ENCODE measurements at regions not wholly inside any gene's neighbourhood (a gene's known extent, or its start where the extent isn't known, plus 50 kb on each side); places are given as distances from the start of the nearest gene placed in this dataset.

DNA sequence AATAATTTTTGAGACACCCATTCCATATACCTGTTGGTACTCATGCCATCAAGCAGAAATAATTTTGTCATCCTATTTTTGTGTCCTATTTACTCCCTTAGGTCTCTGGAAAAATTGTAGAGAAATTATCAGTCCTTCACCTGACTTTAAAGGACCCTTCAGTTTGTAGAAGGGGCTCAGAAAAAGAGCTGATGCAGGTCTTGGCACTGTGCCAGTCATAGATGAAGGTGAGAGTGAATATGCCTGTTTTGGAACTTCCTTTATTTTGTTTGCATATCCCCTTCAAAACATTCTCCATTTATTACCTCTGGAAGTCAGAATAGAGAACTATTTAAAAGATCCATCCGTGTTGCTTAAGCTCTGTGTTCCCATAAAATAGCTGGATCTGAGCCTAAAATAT, 321.0 kb upstream of the TPK1 start:
- no peak overlapping the region for H2AK5ac ChIP-seq (ENCODE audit: low read length)
- H2BK5ac ChIP-seq (ENCODE audit: low read depth, low read length, poor library complexity) = no peak overlapping the region
- H3K36me3 ChIP-seq (ENCODE audit: control insufficient read depth in 1 of 2, insufficient read depth in 2 of 2, low read length in 2 of 2) = no peaks in the 10 kb centered on the region
- no peaks in the 10 kb centered on the region for H3K27me3 ChIP-seq (ENCODE audit: insufficient read depth, low read length)
- H2BK120ac ChIP-seq (ENCODE audit: insufficient read depth, low read length, poor library complexity) = no peak overlapping the region
- DNase-seq = no peak
- H3K27ac ChIP-seq (ENCODE audit: low read depth, low read length) = no peak overlapping the region
- H4K12ac ChIP-seq (ENCODE audit: low read depth, low read length) = no peak overlapping the region
- no peak overlapping the region for H3K9ac ChIP-seq (ENCODE audit: low read length)
- H3K4ac ChIP-seq (ENCODE audit: low read depth, low read length) = no peak overlapping the region
- no CpG with 5 or more reads among the region's 1 CpG for WGBS (ENCODE audit: extremely low coverage, insufficient coverage, insufficient read length)
- no peak overlapping the region for H4K8ac ChIP-seq (ENCODE audit: low read depth, low read length)
- no peaks in the 10 kb centered on the region for H3K79me1 ChIP-seq (ENCODE audit: low read length)
- H2AFZ ChIP-seq (ENCODE audit: insufficient read depth, low read length, poor library complexity) = no peak overlapping the region
- H3K4me2 ChIP-seq (ENCODE audit: low read length) = no peak overlapping the region
- no peak overlapping the region for H3K14ac ChIP-seq (ENCODE audit: low read length)
- no peak overlapping the region for H2BK12ac ChIP-seq (ENCODE audit: low read length)
- no peaks in the 10 kb centered on the region for H3K79me2 ChIP-seq (ENCODE audit: control insufficient read depth, insufficient read depth, low read length, poor library complexity)
- no peak overlapping the region for H3K4me3 ChIP-seq (ENCODE audit: low read depth, low read length)
- no peak overlapping the region for H4K91ac ChIP-seq (ENCODE audit: low read depth, low read length)
- H3K9me3 ChIP-seq (ENCODE audit: insufficient read depth, low read depth, low read length) = no peaks in the 10 kb centered on the region
- no peaks in the 10 kb centered on the region for H3K4me1 ChIP-seq (ENCODE audit: control insufficient read depth in 1 of 2, insufficient read depth in 2 of 2, low read length in 2 of 2)
- no peak overlapping the region for H3K18ac ChIP-seq (ENCODE audit: low read length)
- H3K23ac ChIP-seq (ENCODE audit: low read length) = no peak overlapping the region

DNA sequence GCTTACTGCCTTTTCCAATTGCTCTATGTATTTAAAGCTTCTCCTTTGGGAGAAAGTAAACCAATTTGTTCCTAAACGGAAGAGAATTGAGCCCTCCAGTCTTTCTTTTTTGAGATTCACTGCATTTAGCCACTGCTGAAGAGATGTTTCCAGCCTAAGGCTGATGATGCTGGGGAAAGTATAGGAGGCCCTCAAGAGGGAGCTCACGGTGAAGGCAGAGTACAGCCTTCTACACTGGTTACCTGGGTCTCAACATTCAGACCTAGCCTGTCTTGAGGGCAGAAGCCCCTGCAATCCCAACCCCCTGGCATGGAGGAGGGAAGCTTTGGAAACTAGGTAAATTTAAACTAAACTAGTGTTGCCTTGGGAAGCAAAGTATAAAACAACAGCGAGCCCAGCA, 316.7 kb upstream of the TPK1 start:
- no peaks in the 10 kb centered on the region for H3K79me2 ChIP-seq (ENCODE audit: control insufficient read depth, insufficient read depth, low read length, poor library complexity)
- no peak overlapping the region for H3K9ac ChIP-seq (ENCODE audit: low read length)
- H2BK120ac ChIP-seq (ENCODE audit: insufficient read depth, low read length, poor library complexity) = no peak overlapping the region
- no peaks in the 10 kb centered on the region for H3K4me1 ChIP-seq (ENCODE audit: control insufficient read depth in 1 of 2, insufficient read depth in 2 of 2, low read length in 2 of 2)
- whole genome bisulfite sequencing (ENCODE audit: extremely low coverage, insufficient coverage, insufficient read length) = no CpG with 5 or more reads among the region's 3 CpGs
- no peaks in the 10 kb centered on the region for H3K27me3 ChIP-seq (ENCODE audit: insufficient read depth, low read length)
- DNase-seq = no peak
- H3K18ac ChIP-seq (ENCODE audit: low read length) = no peak overlapping the region
- no peaks in the 10 kb centered on the region for H3K79me1 ChIP-seq (ENCODE audit: low read length)
- no peak overlapping the region for H3K23ac ChIP-seq (ENCODE audit: low read length)
- H4K8ac ChIP-seq (ENCODE audit: low read depth, low read length) = no peak overlapping the region
- no peaks in the 10 kb centered on the region for H3K36me3 ChIP-seq (ENCODE audit: control insufficient read depth in 1 of 2, insufficient read depth in 2 of 2, low read length in 2 of 2)
- H2AFZ ChIP-seq (ENCODE audit: insufficient read depth, low read length, poor library complexity) = no peak overlapping the region
- no peak overlapping the region for H4K12ac ChIP-seq (ENCODE audit: low read depth, low read length)
- no peak overlapping the region for H3K4me3 ChIP-seq (ENCODE audit: low read depth, low read length)
- no peak overlapping the region for H2BK5ac ChIP-seq (ENCODE audit: low read depth, low read length, poor library complexity)
- H3K4me2 ChIP-seq (ENCODE audit: low read length) = no peak overlapping the region
- H3K14ac ChIP-seq (ENCODE audit: low read length) = no peak overlapping the region
- H3K27ac ChIP-seq (ENCODE audit: low read depth, low read length) = no peak overlapping the region
- no peak overlapping the region for H3K4ac ChIP-seq (ENCODE audit: low read depth, low read length)
- no peak overlapping the region for H2BK12ac ChIP-seq (ENCODE audit: low read length)
- H4K91ac ChIP-seq (ENCODE audit: low read depth, low read length) = no peak overlapping the region
- H2AK5ac ChIP-seq (ENCODE audit: low read length) = no peak overlapping the region
- no peaks in the 10 kb centered on the region for H3K9me3 ChIP-seq (ENCODE audit: insufficient read depth, low read depth, low read length)

DNA sequence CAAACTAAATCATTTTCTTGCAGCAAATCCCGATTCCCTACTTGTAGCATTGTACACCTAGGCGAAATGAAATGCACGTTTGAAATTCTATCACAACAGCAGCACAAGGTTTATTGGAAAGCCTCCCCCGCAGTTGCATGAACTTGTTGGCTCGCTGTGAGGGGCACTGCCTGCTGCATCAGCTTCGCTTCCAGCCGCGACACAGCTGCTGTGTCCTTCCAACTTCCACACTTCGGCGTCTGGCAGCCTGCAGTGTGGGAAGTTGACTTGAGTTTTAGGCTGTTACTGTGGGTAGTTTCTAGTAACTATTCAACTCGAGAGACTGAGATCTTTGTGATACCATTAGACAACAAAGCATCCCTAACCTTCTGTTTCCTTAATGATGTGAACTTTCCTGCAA, 315.8 kb upstream of the TPK1 start:
- Histone ChIP-seq H3K9ac (ENCODE audit: low read length) (no peak overlapping the region), H2BK12ac (ENCODE audit: low read length) (no peak overlapping the region), H4K8ac (ENCODE audit: low read depth, low read length) (no peak overlapping the region), H3K18ac (ENCODE audit: low read length) (no peak overlapping the region), H4K91ac (ENCODE audit: low read depth, low read length) (no peak overlapping the region), H3K27me3 (ENCODE audit: insufficient read depth, low read length) (no peaks in the 10 kb centered on the region), H3K36me3 (ENCODE audit: control insufficient read depth in 1 of 2, insufficient read depth in 2 of 2, low read length in 2 of 2) (no peaks in the 10 kb centered on the region), H2BK120ac (ENCODE audit: insufficient read depth, low read length, poor library complexity) (no peak overlapping the region), H2BK5ac (ENCODE audit: low read depth, low read length, poor library complexity) (no peak overlapping the region), H3K9me3 (ENCODE audit: insufficient read depth, low read depth, low read length) (no peaks in the 10 kb centered on the region), H3K27ac (ENCODE audit: low read depth, low read length) (no peak overlapping the region), H3K4ac (ENCODE audit: low read depth, low read length) (no peak overlapping the region), H3K4me3 (ENCODE audit: low read depth, low read length) (no peak overlapping the region), H3K4me2 (ENCODE audit: low read length) (no peak overlapping the region), H3K4me1 (ENCODE audit: control insufficient read depth in 1 of 2, insufficient read depth in 2 of 2, low read length in 2 of 2) (no peaks in the 10 kb centered on the region), H3K23ac (ENCODE audit: low read length) (no peak overlapping the region), H4K12ac (ENCODE audit: low read depth, low read length) (no peak overlapping the region), H2AFZ (ENCODE audit: insufficient read depth, low read length, poor library complexity) (no peak overlapping the region), H2AK5ac (ENCODE audit: low read length) (no peak overlapping the region), H3K79me2 (ENCODE audit: control insufficient read depth, insufficient read depth, low read length, poor library complexity) (no peaks in the 10 kb centered on the region), H3K79me1 (ENCODE audit: low read length) (no peaks in the 10 kb centered on the region), H3K14ac (ENCODE audit: low read length) (no peak overlapping the region)
- no CpG with 5 or more reads among the region's 11 CpGs for WGBS (ENCODE audit: extremely low coverage, insufficient coverage, insufficient read length)
- no peak for DNase-seq

DNA sequence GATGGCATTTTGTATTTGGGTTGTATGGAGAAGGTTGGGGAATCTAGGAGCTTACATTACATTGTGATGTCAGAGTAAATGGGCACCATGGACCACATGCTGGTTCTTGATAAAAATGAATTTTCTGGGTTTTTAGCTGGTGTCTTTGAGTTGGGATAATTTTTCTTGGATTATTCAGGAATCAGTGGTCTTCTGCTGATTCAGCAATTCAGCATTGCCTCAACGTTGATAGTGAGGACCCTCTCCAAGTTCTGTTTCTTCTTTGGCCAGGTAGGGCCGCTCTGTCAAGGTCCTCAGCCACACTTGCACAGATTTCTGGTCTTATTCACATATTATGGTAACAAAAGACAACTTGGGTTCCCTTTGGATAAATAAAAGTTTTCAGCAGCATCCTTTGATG, 312.0 kb upstream of the TPK1 start:
- no peak overlapping the region for H4K91ac ChIP-seq (ENCODE audit: low read depth, low read length)
- no peak overlapping the region for H2AK5ac ChIP-seq (ENCODE audit: low read length)
- no peak overlapping the region for H2BK120ac ChIP-seq (ENCODE audit: insufficient read depth, low read length, poor library complexity)
- no CpG with 5 or more reads among the region's 2 CpGs for WGBS (ENCODE audit: extremely low coverage, insufficient coverage, insufficient read length)
- no peak for DNase-seq
- H4K8ac ChIP-seq (ENCODE audit: low read depth, low read length) = no peak overlapping the region
- no peaks in the 10 kb centered on the region for H3K79me2 ChIP-seq (ENCODE audit: control insufficient read depth, insufficient read depth, low read length, poor library complexity)
- H3K23ac ChIP-seq (ENCODE audit: low read length) = no peak overlapping the region
- no peaks in the 10 kb centered on the region for H3K27me3 ChIP-seq (ENCODE audit: insufficient read depth, low read length)
- no peak overlapping the region for H4K12ac ChIP-seq (ENCODE audit: low read depth, low read length)
- H3K79me1 ChIP-seq (ENCODE audit: low read length) = no peaks in the 10 kb centered on the region
- no peak overlapping the region for H3K27ac ChIP-seq (ENCODE audit: low read depth, low read length)
- H3K9me3 ChIP-seq (ENCODE audit: insufficient read depth, low read depth, low read length) = no peaks in the 10 kb centered on the region
- no peak overlapping the region for H2BK12ac ChIP-seq (ENCODE audit: low read length)
- no peaks in the 10 kb centered on the region for H3K36me3 ChIP-seq (ENCODE audit: control insufficient read depth in 1 of 2, insufficient read depth in 2 of 2, low read length in 2 of 2)
- H3K14ac ChIP-seq (ENCODE audit: low read length) = no peak overlapping the region
- no peak overlapping the region for H3K4ac ChIP-seq (ENCODE audit: low read depth, low read length)
- H3K4me3 ChIP-seq (ENCODE audit: low read depth, low read length) = no peak overlapping the region
- H3K4me1 ChIP-seq (ENCODE audit: control insufficient read depth in 1 of 2, insufficient read depth in 2 of 2, low read length in 2 of 2) = no peaks in the 10 kb centered on the region
- H3K18ac ChIP-seq (ENCODE audit: low read length) = no peak overlapping the region
- no peak overlapping the region for H3K9ac ChIP-seq (ENCODE audit: low read length)
- H3K4me2 ChIP-seq (ENCODE audit: low read length) = no peak overlapping the region
- H2BK5ac ChIP-seq (ENCODE audit: low read depth, low read length, poor library complexity) = no peak overlapping the region
- H2AFZ ChIP-seq (ENCODE audit: insufficient read depth, low read length, poor library complexity) = no peak overlapping the region

Measured in trophoblast cell (in vitro differentiated cells and primary cell).